ENCODE measurements at regions not wholly inside any gene's neighbourhood (a gene's known extent, or its start where the extent isn't known, plus 50 kb on each side); places are given as distances from the start of the nearest gene placed in this dataset.

GRCh38 chr2:194205568-194206227 is 1451.3 kb upstream of the SLC39A10 start:
- TF ChIP-seq CTCF (IDR thresholded peaks at IDR 0.05; ENCODE audit: control extremely low read depth in 1 of 3, insufficient read depth in 1 of 3, low read depth in 1 of 3, low read length in 3 of 3) = no peak
- TF ChIP-seq HDAC6 (IDR thresholded peaks at IDR 0.05; ENCODE audit: low read depth, low read length) = no peak
- no peak for TF ChIP-seq USF2 (IDR thresholded peaks at IDR 0.05; ENCODE audit: low read length)
- no peak for TF ChIP-seq TEAD4 (IDR thresholded peaks at IDR 0.05; ENCODE audit: low read depth, low read length)
